ENCODE measurements at regions not wholly inside any gene's neighbourhood (a gene's known extent, or its start where the extent isn't known, plus 50 kb on each side); places are given as distances from the start of the nearest gene placed in this dataset.

DNA sequence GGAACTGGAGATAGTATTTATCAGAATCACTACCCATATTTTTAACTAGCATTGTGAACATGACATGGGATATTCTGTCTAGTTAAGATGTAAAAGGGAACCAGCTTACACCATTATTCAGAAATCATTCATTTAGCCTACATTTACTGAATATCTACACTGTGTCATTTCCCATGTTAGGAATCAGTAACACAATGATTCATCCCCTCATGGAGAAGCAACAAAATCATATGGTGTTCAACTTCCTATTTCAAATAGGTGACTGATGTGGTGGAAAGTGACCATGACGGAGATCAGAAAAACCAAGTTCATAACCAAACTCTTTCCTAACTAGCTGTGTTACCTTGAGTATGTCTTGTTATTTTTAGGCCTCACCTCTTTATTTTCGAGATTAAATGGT is 550.0 kb upstream of the TUSC1 start (continued):
- TF ChIP-seq, protein P1, sequence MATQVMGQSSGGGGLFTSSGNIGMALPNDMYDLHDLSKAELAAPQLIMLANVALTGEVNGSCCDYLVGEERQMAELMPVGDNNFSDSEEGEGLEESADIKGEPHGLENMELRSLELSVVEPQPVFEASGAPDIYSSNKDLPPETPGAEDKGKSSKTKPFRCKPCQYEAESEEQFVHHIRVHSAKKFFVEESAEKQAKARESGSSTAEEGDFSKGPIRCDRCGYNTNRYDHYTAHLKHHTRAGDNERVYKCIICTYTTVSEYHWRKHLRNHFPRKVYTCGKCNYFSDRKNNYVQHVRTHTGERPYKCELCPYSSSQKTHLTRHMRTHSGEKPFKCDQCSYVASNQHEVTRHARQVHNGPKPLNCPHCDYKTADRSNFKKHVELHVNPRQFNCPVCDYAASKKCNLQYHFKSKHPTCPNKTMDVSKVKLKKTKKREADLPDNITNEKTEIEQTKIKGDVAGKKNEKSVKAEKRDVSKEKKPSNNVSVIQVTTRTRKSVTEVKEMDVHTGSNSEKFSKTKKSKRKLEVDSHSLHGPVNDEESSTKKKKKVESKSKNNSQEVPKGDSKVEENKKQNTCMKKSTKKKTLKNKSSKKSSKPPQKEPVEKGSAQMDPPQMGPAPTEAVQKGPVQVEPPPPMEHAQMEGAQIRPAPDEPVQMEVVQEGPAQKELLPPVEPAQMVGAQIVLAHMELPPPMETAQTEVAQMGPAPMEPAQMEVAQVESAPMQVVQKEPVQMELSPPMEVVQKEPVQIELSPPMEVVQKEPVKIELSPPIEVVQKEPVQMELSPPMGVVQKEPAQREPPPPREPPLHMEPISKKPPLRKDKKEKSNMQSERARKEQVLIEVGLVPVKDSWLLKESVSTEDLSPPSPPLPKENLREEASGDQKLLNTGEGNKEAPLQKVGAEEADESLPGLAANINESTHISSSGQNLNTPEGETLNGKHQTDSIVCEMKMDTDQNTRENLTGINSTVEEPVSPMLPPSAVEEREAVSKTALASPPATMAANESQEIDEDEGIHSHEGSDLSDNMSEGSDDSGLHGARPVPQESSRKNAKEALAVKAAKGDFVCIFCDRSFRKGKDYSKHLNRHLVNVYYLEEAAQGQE (tag by site-specific recombination; IDR thresholded peaks at IDR 0.05), result no peak
- TF ChIP-seq IKZF3 (tag by site-specific recombination; IDR thresholded peaks at IDR 0.05), result no peak
- TF ChIP-seq ZFP3 (tag by site-specific recombination; IDR thresholded peaks at IDR 0.05; ENCODE audit: low read depth), result no peak
- no peak for TF ChIP-seq ZNF302 (tag by site-specific recombination; IDR thresholded peaks at IDR 0.05; ENCODE audit: low read depth)
- TF ChIP-seq, protein P2, sequence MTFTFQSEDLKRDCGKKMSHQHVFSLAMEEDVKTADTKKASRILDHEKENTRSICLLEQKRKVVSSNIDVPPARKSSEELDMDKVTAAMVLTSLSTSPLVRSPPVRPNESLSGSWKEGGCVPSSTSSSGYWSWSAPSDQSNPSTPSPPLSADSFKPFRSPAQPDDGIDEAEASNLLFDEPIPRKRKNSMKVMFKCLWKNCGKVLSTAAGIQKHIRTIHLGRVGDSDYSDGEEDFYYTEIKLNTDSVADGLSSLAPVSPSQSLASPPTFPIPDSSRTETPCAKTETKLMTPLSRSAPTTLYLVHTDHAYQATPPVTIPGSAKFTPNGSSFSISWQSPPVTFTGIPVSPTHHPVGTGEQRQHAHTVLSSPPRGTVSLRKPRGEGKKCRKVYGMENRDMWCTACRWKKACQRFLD (tag by site-specific recombination; IDR thresholded peaks at IDR 0.05), result no peak
- no peak for TF ChIP-seq ZNF768 (tag by site-specific recombination; IDR thresholded peaks at IDR 0.05)
- no peak for TF ChIP-seq ZNF654 (tag by site-specific recombination; IDR thresholded peaks at IDR 0.05; ENCODE audit: low read depth)
- TF ChIP-seq ZNF623 (tag by site-specific recombination; IDR thresholded peaks at IDR 0.05), result no peak
- no peak for TF ChIP-seq ZNF169 (tag by site-specific recombination; IDR thresholded peaks at IDR 0.05)

DNA sequence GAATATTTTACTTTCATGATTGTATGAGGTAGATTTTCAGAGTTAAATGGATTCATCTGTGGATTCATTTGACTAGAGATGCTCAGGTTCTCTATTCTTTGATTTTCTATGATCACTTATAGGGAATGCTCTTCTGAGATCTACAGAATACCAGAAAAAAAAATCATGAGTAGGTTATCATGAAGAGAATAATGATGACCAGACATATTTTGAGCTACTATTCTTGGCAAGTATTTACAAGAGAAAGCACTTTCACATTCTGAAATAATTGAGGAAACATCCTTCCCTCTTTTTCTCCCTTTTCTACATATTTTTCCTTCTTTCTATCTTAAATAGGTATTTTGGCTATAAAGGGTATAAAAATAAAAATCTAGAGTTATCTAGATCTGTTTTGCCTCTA is 543.0 kb upstream of the TUSC1 start:
- Histone ChIP-seq H3K4me1 (ENCODE audit: control insufficient read depth, insufficient read depth, low read length) (no peaks in the 10 kb centered on the region), H3K4me3 (ENCODE audit: low read depth, low read length) (no peak overlapping the region), H3K36me3 (ENCODE audit: control insufficient read depth in 2 of 2, insufficient read depth in 1 of 2, low read length in 2 of 2) (no peaks in the 10 kb centered on the region), H3K9me3 (ENCODE audit: control insufficient read depth, insufficient read depth, low read depth, low read length) (no peaks in the 10 kb centered on the region), H3K27ac (ENCODE audit: extremely low read depth, low read depth, low read length) (no peak overlapping the region)
- CTCF ChIA-PET, result interaction anchor here (0.6 kb wide), 1 partner anchor 275 kb away, joined by 5 read pairs; no protein-coding TSS in a partner anchor
- POLR2A ChIA-PET, result no interaction called here
- TF ChIP-seq, protein P3, sequence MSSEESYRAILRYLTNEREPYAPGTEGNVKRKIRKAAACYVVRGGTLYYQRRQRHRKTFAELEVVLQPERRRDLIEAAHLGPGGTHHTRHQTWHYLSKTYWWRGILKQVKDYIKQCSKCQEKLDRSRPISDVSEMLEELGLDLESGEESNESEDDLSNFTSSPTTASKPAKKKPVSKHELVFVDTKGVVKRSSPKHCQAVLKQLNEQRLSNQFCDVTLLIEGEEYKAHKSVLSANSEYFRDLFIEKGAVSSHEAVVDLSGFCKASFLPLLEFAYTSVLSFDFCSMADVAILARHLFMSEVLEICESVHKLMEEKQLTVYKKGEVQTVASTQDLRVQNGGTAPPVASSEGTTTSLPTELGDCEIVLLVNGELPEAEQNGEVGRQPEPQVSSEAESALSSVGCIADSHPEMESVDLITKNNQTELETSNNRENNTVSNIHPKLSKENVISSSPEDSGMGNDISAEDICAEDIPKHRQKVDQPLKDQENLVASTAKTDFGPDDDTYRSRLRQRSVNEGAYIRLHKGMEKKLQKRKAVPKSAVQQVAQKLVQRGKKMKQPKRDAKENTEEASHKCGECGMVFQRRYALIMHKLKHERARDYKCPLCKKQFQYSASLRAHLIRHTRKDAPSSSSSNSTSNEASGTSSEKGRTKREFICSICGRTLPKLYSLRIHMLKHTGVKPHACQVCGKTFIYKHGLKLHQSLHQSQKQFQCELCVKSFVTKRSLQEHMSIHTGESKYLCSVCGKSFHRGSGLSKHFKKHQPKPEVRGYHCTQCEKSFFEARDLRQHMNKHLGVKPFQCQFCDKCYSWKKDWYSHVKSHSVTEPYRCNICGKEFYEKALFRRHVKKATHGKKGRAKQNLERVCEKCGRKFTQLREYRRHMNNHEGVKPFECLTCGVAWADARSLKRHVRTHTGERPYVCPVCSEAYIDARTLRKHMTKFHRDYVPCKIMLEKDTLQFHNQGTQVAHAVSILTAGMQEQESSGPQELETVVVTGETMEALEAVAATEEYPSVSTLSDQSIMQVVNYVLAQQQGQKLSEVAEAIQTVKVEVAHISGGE (tag by site-specific recombination; conservative IDR thresholded peaks at IDR 0.05; ENCODE audit: low read depth), result no peak
- TF ChIP-seq ZNF530 (tag by site-specific recombination; IDR thresholded peaks at IDR 0.05; ENCODE audit: low read depth), result no peak
- no peak for TF ChIP-seq ZNF24 (tag by site-specific recombination; IDR thresholded peaks at IDR 0.05)

DNA sequence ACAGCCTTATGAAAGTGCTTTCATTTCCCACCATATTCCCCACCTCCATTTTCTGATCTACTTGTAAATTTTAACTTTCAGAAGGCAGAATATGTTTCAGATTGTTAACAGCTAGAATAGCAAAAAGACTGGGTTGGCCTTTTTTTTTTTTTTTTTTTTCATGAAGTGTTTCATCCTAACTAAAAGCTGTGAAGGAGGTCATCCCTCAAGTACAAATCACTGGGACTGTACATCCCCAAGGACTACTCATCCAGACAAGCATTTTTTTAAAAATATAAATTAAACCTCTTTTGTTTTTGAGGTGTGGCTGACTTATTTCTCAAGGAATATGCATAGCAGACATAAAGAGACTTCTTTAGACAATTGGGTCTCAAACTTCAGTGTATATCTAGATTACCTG is 542.1 kb upstream of the TUSC1 start:
- CTCF ChIA-PET, result no interaction called here
- POLR2A ChIA-PET, result no interaction called here
- Histone ChIP-seq H3K9me3 (ENCODE audit: control insufficient read depth, insufficient read depth, low read depth, low read length) (no peaks in the 10 kb centered on the region), H3K27ac (ENCODE audit: extremely low read depth, low read depth, low read length) (no peak overlapping the region), H3K36me3 (ENCODE audit: control insufficient read depth in 2 of 2, insufficient read depth in 1 of 2, low read length in 2 of 2) (no peaks in the 10 kb centered on the region), H3K4me1 (ENCODE audit: control insufficient read depth, insufficient read depth, low read length) (no peaks in the 10 kb centered on the region), H3K4me3 (ENCODE audit: low read depth, low read length) (no peak overlapping the region)
- TF ChIP-seq ZNF155 (tag by site-specific recombination; IDR thresholded peaks at IDR 0.05) (no peak), ZNF433 (tag by site-specific recombination; IDR thresholded peaks at IDR 0.05; ENCODE audit: low read depth) (no peak), HOXC10 (CRISPR knock-in tag; IDR thresholded peaks at IDR 0.05) (no peak), ZIC2 (tag by site-specific recombination; IDR thresholded peaks at IDR 0.05) (no peak), ZNF510 (tag by site-specific recombination; IDR thresholded peaks at IDR 0.05; ENCODE audit: insufficient replicate concordance) (no peak), ZNF747 (tag by site-specific recombination; IDR thresholded peaks at IDR 0.05) (no peak), ZNF10 (tag by site-specific recombination; IDR thresholded peaks at IDR 0.05) (no peak), ZNF175 (tag by site-specific recombination; IDR thresholded peaks at IDR 0.05) (no peak), ZNF558 (tag by site-specific recombination; IDR thresholded peaks at IDR 0.05) (no peak)
- TF ChIP-seq, protein P4, sequence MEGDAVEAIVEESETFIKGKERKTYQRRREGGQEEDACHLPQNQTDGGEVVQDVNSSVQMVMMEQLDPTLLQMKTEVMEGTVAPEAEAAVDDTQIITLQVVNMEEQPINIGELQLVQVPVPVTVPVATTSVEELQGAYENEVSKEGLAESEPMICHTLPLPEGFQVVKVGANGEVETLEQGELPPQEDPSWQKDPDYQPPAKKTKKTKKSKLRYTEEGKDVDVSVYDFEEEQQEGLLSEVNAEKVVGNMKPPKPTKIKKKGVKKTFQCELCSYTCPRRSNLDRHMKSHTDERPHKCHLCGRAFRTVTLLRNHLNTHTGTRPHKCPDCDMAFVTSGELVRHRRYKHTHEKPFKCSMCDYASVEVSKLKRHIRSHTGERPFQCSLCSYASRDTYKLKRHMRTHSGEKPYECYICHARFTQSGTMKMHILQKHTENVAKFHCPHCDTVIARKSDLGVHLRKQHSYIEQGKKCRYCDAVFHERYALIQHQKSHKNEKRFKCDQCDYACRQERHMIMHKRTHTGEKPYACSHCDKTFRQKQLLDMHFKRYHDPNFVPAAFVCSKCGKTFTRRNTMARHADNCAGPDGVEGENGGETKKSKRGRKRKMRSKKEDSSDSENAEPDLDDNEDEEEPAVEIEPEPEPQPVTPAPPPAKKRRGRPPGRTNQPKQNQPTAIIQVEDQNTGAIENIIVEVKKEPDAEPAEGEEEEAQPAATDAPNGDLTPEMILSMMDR (tag by site-specific recombination; IDR thresholded peaks at IDR 0.05), result no peak
- TF ChIP-seq, protein P5, sequence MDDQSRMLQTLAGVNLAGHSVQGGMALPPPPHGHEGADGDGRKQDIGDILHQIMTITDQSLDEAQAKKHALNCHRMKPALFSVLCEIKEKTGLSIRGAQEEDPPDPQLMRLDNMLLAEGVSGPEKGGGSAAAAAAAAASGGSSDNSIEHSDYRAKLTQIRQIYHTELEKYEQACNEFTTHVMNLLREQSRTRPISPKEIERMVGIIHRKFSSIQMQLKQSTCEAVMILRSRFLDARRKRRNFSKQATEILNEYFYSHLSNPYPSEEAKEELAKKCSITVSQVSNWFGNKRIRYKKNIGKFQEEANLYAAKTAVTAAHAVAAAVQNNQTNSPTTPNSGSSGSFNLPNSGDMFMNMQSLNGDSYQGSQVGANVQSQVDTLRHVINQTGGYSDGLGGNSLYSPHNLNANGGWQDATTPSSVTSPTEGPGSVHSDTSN (CRISPR knock-in tag; IDR thresholded peaks at IDR 0.05), result no peak

Data from HEK293 (cell line).